22Rv1 (cell line): ENCODE measurements at regions not wholly inside any gene's neighbourhood (a gene's known extent, or its start where the extent isn't known, plus 50 kb on each side); places are given as distances from the start of the nearest gene placed in this dataset.

Source experiments
- CTCF ChIP-seq: fragments of 450-650 bp; IDR thresholded peaks from 2 replicates; pipeline ENCODE4 v1.5.1; 2017; ENCODE audit warnings: mild to moderate bottlenecking
- ZFX ChIP-seq: fragments of 450-650 bp; IDR thresholded peaks from 2 replicates; pipeline ENCODE4 v1.6.1; 2017; ENCODE audit warnings: antibody characterized with exemption, borderline replicate concordance

GRCh38 chr3:64379221-64379620 lies 154.0 kb upstream of the PRICKLE2 start:
- TF ChIP-seq CTCF: no peak
- no peak for TF ChIP-seq ZFX
